HepG2 (cell line): ENCODE measurements at regions not wholly inside any gene's neighbourhood (a gene's known extent, or its start where the extent isn't known, plus 50 kb on each side); places are given as distances from the start of the nearest gene placed in this dataset.

Experiments
- ATAC-seq: fragments of 200-7000 bp; cut with Tn5 transposase; 3 replicates; pipeline ENCODE4 v1.9.1; 2020; ENCODE audit warnings: mild to moderate bottlenecking, moderate library complexity
- BruUV-seq: library from RNA; stranded (reverse); fragments of 400-500 nt; replicated peaks from 2 replicates; lab custom pipeline; 2021; lab: Mats Ljungman, UMichigan
- CTCF ChIA-PET: fragments of 300-600 bp; formaldehyde crosslinking; extraction: SDS; loops from one replicate; lab custom pipeline; 2021; ENCODE audit warnings: low total read pairs, inconsistent platforms, low intra/inter-chr PET ratio; lab: Yijun Ruan, JAX
- POLR2A ChIA-PET: fragments of 350-600 bp; sonication (Branson Sonifier 250); formaldehyde crosslinking; loops from one replicate; lab custom pipeline; 2020; ENCODE audit warnings: antibody characterized with exemption, inconsistent platforms; lab: Yijun Ruan, JAX
- DNase-seq: peaks from one replicate; pipeline ENCODE4 v3.0.0-alpha.2; 2015; ENCODE audit warnings: low spot score
- FAIRE-seq: peaks from 3 replicates; lab custom pipeline; 2011; peaks lifted over from hg19 to GRCh38; lab: Jason Lieb, UNC
- H2AFZ ChIP-seq: one replicate; pipeline ENCODE4 v1.6.1; 2011; ENCODE audit warnings: low read length, inconsistent platforms
- H3K27ac ChIP-seq: fragments of 300-600 bp; 3 replicates; pipeline ENCODE4 v1.8.0; 2011; ENCODE audit warnings: mixed run types, mild to moderate bottlenecking, mixed read lengths, low read length, inconsistent platforms; ENCODE audit not compliant: insufficient read depth; ENCODE audit errors: extremely low read length
- H3K27me3 ChIP-seq, 2 experiments: fragments of 200-600 bp in 1 of 2; 2 replicates in 1 of 2; 3 replicates in 1 of 2; pipeline versions ENCODE4 v1.6.0 to v1.8.0; 2011; ENCODE audit warnings: low read length in 2 of 2, mild to moderate bottlenecking in 2 of 2, moderate library complexity in 2 of 2, inconsistent platforms in 1 of 2; ENCODE audit not compliant: insufficient read depth in 2 of 2, control insufficient read depth in 1 of 2
- H3K36me3 ChIP-seq, 2 experiments: fragments of 200-600 bp in 1 of 2; replicated peaks in 1 of 2; 2 replicates in 1 of 2; 3 replicates in 1 of 2; pipeline versions ENCODE4 v1.5.1 to v1.8.0; 2011; ENCODE audit warnings: low read length in 2 of 2, inconsistent platforms in 1 of 2; ENCODE audit not compliant: insufficient read depth in 2 of 2, control insufficient read depth in 1 of 2
- H3K4me1 ChIP-seq: 2 replicates; pipeline ENCODE4 v1.5.1; 2012; ENCODE audit warnings: low read length, inconsistent platforms; ENCODE audit not compliant: insufficient read depth
- H3K4me2 ChIP-seq: 2 replicates; pipeline ENCODE4 v1.6.0; 2011; ENCODE audit warnings: low read depth, low read length, inconsistent platforms
- H3K4me3 ChIP-seq, 3 experiments: fragments of 200-600 bp in 1 of 3; sonication (generic), shearing (Covaris generic) in 1 of 3; replicated peaks in 1 of 3; 2 replicates each; pipeline ENCODE4 v1.5.1; 2011 to 2016; ENCODE audit warnings: low read length in 3 of 3, inconsistent platforms in 2 of 3, low read depth in 2 of 3, mild to moderate bottlenecking in 2 of 3, control low read depth in 1 of 3, mixed read lengths in 1 of 3; ENCODE audit not compliant: insufficient read depth in 1 of 3
- H3K79me2 ChIP-seq: one replicate; pipeline ENCODE4 v1.6.1; 2011; ENCODE audit warnings: low read length, inconsistent platforms; ENCODE audit not compliant: insufficient read depth
- H3K9ac ChIP-seq: 2 replicates; pipeline ENCODE4 v1.6.0; 2011; ENCODE audit warnings: mild to moderate bottlenecking, low read depth, low read length, inconsistent platforms; ENCODE audit not compliant: insufficient read depth
- H3K9me3 ChIP-seq: 2 replicates; pipeline ENCODE4 v1.5.1; 2012; ENCODE audit warnings: mild to moderate bottlenecking, low read length
- H4K20me1 ChIP-seq: 2 replicates; pipeline ENCODE4 v1.6.0; 2011; ENCODE audit warnings: inconsistent platforms, mild to moderate bottlenecking, low read length, moderate library complexity; ENCODE audit not compliant: insufficient read depth
- ATF7 ChIP-seq, 2 experiments: fragments of 450-650 bp in 1 of 2; sonication (generic) in 1 of 2; formaldehyde crosslinking in 1 of 2; IDR thresholded peaks; 2 replicates each; pipeline versions ENCODE4 v1.4.0 to v1.6.1; 2016 to 2020; ENCODE audit warnings: antibody characterized with exemption in 1 of 2, mild to moderate bottlenecking in 1 of 2, missing genetic modification reagents in 1 of 2
- CBFB ChIP-seq: sonication (generic); formaldehyde crosslinking; IDR thresholded peaks from 2 replicates; pipeline ENCODE4 v1.4.0; 2020; ENCODE audit warnings: missing genetic modification reagents
- GLI4 ChIP-seq: sonication (generic); formaldehyde crosslinking; IDR thresholded peaks from 2 replicates; pipeline ENCODE4 v1.5.1; 2020; ENCODE audit warnings: missing genetic modification reagents, mild to moderate bottlenecking, moderate library complexity, borderline replicate concordance
- ISL2 ChIP-seq: sonication (generic); formaldehyde crosslinking; IDR thresholded peaks from 2 replicates; pipeline ENCODE4 v1.5.0; 2020; ENCODE audit warnings: missing genetic modification reagents
- MXI1 ChIP-seq: IDR thresholded peaks from 3 replicates; pipeline ENCODE4 v1.6.1; 2012; ENCODE audit warnings: low read depth, low read length, inconsistent platforms, borderline replicate concordance
- TP53 ChIP-seq: sonication (generic); formaldehyde crosslinking; conservative IDR thresholded peaks from 2 replicates; pipeline ENCODE4 v1.4.0; 2020; ENCODE audit warnings: missing genetic modification reagents
- ZKSCAN1 ChIP-seq: fragments of 150-350 bp; IDR thresholded peaks from 2 replicates; pipeline ENCODE4 v1.6.1; 2014; ENCODE audit warnings: low read length
- ZNF292 ChIP-seq: sonication (generic); formaldehyde crosslinking; IDR thresholded peaks from 2 replicates; pipeline ENCODE4 v1.8.1; 2022; ENCODE audit warnings: mild to moderate bottlenecking, low read depth, missing genetic modification reagents, borderline replicate concordance
- ZNF468 ChIP-seq: sonication (generic); formaldehyde crosslinking; IDR thresholded peaks from 2 replicates; pipeline ENCODE4 v1.8.0; 2022; ENCODE audit warnings: mild to moderate bottlenecking, moderate library complexity, missing genetic modification reagents
- WGBS: methylation state at CpG from one replicate; pipeline ENCODE4 v1.1.6; 2017; ENCODE audit warnings: low lambda C conversion rate; 5-methylcytosine and 5-hydroxymethylcytosine counted together
- in situ Hi-C: cut with HindIII; loops from 2 replicates; pipeline ENCODE4 v1.10.0; 2017; ENCODE audit warnings: low pct_unique_long_range_greater_than_20kb; ENCODE audit not compliant: extremely low pct_ligation_motif_present
- intact Hi-C: fragments of 100-400 bp; cut with micrococcal nuclease; formaldehyde crosslinking; loops from one replicate; pipeline ENCODE4 v1.10.0; 2022; ENCODE audit not compliant: unreplicated experiment
- TF ChIP-seq, protein P1 (sequence below): sonication (generic); formaldehyde crosslinking; conservative IDR thresholded peaks from 2 replicates; pipeline ENCODE4 v1.4.0; 2020; ENCODE audit warnings: missing genetic modification reagents
- TF ChIP-seq, protein P2 (sequence below): sonication (generic); formaldehyde crosslinking; IDR thresholded peaks from 2 replicates; pipeline ENCODE4 v1.5.0; 2020; ENCODE audit warnings: mild to moderate bottlenecking, missing genetic modification reagents, moderate library complexity

DNA sequence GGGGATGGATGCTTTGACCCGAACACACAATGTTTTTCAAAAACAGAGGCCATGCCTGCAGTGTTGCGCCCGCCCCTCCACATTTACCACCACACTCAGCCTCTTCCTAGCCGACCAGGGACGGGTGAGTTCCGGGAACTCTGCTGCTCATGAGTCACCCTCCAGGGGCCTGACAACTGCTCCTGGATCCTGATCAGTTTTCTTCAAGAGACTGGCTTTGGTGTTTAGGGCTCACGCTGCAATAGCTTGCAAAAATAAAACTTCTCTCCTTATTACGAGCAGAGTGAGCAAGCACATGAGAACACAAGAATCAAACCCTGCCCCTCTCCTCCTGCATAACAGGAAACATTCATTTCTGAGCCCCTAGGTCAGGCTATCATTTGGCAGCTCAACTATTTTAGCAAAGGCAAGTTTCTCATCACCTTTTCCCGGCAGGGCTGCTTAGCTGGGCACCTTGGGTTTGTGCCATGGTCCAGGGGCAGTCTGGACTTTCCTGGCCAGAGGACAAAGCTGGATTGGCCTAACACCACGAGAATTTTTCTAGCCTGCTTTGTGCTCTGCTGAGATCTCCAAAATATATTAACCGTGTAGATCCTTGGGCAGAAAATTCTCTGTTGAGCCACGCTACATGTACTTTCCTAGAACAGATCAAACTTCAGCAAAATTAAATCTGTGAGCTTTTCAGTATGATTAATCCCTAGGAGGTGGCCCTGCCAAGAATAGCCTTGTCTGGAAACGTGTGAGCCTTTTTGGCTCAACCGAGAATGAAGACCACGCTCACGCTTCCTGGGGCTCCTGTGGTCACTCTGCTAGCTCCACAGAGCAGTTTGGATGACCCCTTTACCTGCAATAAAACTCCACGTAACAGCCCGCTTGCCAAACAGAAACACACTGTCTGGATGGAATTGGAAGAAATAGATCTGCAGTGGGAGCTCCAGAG is 52.7 kb upstream of the SPATA12 start (continued):
- TF ChIP-seq, protein P1, sequence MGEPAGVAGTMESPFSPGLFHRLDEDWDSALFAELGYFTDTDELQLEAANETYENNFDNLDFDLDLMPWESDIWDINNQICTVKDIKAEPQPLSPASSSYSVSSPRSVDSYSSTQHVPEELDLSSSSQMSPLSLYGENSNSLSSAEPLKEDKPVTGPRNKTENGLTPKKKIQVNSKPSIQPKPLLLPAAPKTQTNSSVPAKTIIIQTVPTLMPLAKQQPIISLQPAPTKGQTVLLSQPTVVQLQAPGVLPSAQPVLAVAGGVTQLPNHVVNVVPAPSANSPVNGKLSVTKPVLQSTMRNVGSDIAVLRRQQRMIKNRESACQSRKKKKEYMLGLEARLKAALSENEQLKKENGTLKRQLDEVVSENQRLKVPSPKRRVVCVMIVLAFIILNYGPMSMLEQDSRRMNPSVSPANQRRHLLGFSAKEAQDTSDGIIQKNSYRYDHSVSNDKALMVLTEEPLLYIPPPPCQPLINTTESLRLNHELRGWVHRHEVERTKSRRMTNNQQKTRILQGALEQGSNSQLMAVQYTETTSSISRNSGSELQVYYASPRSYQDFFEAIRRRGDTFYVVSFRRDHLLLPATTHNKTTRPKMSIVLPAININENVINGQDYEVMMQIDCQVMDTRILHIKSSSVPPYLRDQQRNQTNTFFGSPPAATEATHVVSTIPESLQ (CRISPR knock-in tag), result no peak
- TF ChIP-seq ZNF292 (CRISPR knock-in tag), result no peak
- TF ChIP-seq, all 625 proteins: peak for 0

DNA sequence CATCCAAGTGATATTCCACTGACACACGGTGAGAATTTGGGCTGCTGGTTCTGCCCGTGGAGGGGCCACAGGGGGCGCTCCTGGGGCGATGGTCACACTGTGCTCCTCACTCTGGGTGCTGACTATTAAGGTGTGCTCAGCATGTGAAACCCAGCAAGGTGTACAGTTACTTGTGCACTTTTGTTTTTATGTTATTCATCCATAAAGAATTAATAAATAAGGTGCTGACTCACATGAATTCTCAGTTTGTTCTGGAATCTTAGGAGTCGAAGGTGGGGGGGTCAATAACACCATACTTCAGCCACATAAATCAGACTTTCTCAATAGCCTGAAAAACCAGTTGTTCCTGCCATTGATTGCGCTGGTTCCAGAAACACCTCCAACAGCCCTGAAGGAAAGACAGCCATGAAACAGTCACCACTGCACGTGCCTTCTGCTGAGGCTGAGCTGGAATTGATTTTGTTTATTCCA is 53.5 kb upstream of the SPATA12 start:
- no peak for FAIRE-seq
- H2AFZ ChIP-seq, result no peak overlapping the region
- H3K27ac ChIP-seq, result no peak overlapping the region

More for the DNA sequence above, 53.5 kb upstream of the SPATA12 start:
- H4K20me1 ChIP-seq, result no peaks in the 10 kb centered on the region
- no peaks in the 10 kb centered on the region for H3K79me2 ChIP-seq
- intact Hi-C loops (loop anchor here (10.0 kb wide), 1 partner anchor 218 kb away; the partner anchor contains the start of gene APPL1), in situ Hi-C loops (no loop called here)
- peaks cover 1 to 3% of the 10 kb centered on the region in 2 experiments; a peak in 1 of 5 replicates for H3K36me3 ChIP-seq
- H3K4me3 ChIP-seq, result no peak overlapping the region
- H3K4me2 ChIP-seq, result no peak overlapping the region
- CTCF ChIA-PET, result no interaction called here
- no peak for TF ChIP-seq ZNF468 (CRISPR knock-in tag)
- TF ChIP-seq, protein P2, sequence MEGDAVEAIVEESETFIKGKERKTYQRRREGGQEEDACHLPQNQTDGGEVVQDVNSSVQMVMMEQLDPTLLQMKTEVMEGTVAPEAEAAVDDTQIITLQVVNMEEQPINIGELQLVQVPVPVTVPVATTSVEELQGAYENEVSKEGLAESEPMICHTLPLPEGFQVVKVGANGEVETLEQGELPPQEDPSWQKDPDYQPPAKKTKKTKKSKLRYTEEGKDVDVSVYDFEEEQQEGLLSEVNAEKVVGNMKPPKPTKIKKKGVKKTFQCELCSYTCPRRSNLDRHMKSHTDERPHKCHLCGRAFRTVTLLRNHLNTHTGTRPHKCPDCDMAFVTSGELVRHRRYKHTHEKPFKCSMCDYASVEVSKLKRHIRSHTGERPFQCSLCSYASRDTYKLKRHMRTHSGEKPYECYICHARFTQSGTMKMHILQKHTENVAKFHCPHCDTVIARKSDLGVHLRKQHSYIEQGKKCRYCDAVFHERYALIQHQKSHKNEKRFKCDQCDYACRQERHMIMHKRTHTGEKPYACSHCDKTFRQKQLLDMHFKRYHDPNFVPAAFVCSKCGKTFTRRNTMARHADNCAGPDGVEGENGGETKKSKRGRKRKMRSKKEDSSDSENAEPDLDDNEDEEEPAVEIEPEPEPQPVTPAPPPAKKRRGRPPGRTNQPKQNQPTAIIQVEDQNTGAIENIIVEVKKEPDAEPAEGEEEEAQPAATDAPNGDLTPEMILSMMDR (CRISPR knock-in tag), result 0 out of 2 replicates have a peak, but pooled peaks have one; percentile 8
- TF ChIP-seq ZKSCAN1, result peak; percentile 41; the same call in 1 of the 2 replicates
- no peak for TF ChIP-seq ATF7 (IDR thresholded peaks at IDR 0.05)
- no peak for TF ChIP-seq ATF7 (CRISPR knock-in tag; IDR thresholded peaks at IDR 0.05)
- no peak for TF ChIP-seq CBFB (CRISPR knock-in tag)
- TF ChIP-seq GLI4, result no peak
- no peak for TF ChIP-seq TP53
- TF ChIP-seq MXI1, result no peak
- TF ChIP-seq ISL2 (CRISPR knock-in tag), result no peak
- no peaks in the 10 kb centered on the region for H3K4me1 ChIP-seq
- ATAC-seq (no peak), DNase-seq (no peak)
- BruUV-seq, result no TSS peak
- H3K27me3 ChIP-seq, result no peaks in the 10 kb centered on the region
- WGBS, result 78% methylated on average over 5 of the region's 7 CpGs
- H3K9me3 ChIP-seq, result no peaks in the 10 kb centered on the region
- POLR2A ChIA-PET, result no interaction called here
- no peak overlapping the region for H3K9ac ChIP-seq
